Tongue (tissue), 1 donor: ENCODE measurements at regions not wholly inside any gene's neighbourhood (a gene's known extent, or its start where the extent isn't known, plus 50 kb on each side); places are given as distances from the start of the nearest gene placed in this dataset.
"Not testable (repeated sequence)": the region's sequence is repeated elsewhere in the genome, so short reads cannot be mapped to it uniquely, and the experiment has no call there.

Experiments
- DNase-seq: peaks from one replicate; pipeline ENCODE4 v3.0.0-alpha.2; 2015

- not testable (repeated sequence) for DNase-seq
These were observed 118.8 kb upstream of the PRICKLE1 start for GRCh38 chr12:42708374-42708773.

DNA sequence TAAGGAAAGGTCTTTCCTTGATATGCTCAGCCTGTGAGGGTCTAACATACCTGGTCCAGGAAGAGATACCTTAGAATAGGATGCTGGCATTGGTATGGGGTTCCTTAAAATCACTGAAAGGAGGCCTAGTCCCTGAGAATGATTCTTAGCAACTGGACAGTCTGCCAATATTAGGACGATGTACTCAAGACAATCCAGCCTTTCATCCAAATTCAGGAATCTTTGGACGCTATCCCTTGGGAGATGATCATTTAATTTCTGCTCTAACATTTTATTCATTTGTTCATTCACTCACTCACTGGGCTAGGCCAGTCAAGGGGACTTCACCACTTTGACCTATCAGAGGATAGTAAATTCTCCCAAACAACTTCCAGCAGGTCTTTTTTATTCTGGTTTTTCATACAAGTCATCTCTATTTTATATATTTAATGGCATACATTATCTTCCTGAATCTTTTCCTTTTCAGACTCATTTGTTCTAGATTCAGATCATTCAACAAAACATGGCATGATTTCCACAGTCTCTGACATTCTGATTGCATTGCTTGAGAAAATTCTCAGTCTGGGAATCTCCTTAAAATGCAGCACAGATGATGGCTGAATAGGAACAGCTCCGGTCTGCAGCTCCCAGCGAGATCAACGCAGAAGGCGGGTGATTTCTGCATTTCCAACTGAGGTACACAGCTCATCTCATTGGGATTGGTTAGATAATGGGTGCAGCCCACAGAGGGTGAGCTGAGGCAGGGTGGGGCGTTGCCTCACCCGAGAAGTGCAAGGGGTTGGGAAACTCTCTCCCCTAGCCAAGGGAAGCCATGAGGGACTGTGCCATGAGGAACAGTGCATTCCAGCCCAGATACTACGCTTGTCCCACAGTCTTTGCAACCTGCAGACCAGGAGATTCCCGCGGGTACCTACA is 118.0 kb upstream of the PRICKLE1 start:
- no peak for DNase-seq

- DNase-seq: no peak
These were observed 116.8 kb upstream of the PRICKLE1 start for GRCh38 chr12:42706321-42706720.

DNA sequence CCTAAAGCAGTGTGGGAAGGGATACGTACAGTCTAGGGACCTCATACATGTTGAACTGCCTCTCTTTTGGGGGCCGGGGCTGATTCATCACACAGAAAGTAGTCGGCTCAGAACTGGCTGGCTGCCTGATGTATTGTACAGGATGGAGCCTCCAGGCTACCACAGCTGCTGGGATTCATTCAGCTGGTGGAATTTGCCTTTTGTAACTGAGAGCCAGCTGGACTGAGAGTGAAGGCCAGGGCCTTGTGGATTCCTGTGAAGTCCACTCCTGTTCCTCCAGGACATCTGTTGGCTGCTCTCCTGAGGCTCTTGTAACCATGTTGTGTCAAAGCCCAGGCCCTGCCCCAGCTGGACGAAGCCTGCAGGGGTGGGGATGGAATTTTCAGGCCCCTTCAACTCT is 116.3 kb upstream of the PRICKLE1 start:
- peak; percentile 96 for DNase-seq

DNA sequence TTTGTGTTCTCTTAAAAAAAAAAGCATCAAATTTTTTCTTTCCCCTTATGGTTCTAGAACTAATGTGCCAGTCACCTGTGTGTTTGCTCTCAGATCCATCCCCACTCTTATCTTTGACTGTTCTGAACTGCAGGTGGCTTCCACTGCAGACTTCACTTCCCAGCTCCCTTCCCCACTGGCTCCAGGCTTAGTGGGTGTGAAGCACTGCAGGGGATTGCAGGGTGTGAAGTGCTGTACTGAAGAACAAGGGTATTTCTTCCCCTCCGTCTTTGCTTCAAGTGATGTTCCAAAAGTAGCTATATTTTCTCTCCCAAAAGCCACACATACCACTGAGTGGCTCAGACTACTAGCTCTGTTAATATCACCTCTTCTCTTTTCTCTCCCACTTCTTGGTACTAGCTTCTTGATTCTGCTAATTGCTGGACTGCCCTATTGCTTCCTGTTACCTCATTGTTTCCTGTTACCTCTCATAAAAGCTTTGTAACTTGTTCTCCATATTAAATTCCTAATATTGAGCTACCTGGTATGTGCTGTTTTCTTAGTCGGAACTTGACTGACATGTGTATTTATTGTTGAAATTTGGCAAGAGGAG is 115.4 kb upstream of the PRICKLE1 start:
- DNase-seq: no peak

GRCh38 chr12:42704340-42704739 is 114.8 kb upstream of the PRICKLE1 start:
- DNase-seq: no peak

GRCh38 chr12:42701084-42701483 is 111.5 kb upstream of the PRICKLE1 start:
- DNase-seq: no peak

DNA sequence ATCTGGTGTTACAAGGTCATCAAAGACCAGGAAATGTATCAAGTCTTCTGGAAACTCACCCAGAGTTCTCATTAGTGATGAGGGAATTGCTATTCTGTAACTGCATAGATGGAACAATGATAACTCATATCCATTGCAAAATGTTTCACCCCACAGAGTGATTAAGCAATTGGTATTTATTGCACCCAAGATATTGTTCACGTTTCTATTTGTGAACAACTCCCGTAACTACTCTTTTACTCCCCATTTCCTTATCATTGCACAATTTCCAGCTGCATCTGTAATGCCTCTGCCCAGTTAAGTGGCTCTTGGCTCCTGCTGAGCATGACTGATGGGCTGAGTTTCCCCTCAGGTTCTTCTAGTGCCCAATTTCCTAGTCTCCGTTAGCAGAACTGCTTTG is 108.7 kb upstream of the PRICKLE1 start:
- no peak for DNase-seq

- no peak for DNase-seq
These were observed 107.0 kb upstream of the PRICKLE1 start for GRCh38 chr12:42696406-42697149.

GRCh38 chr12:42695490-42695995 is 106.0 kb upstream of the PRICKLE1 start:
- no peak for DNase-seq

- no peak for DNase-seq
These were observed 103.2 kb upstream of the PRICKLE1 start for GRCh38 chr12:42692749-42693148.

DNA sequence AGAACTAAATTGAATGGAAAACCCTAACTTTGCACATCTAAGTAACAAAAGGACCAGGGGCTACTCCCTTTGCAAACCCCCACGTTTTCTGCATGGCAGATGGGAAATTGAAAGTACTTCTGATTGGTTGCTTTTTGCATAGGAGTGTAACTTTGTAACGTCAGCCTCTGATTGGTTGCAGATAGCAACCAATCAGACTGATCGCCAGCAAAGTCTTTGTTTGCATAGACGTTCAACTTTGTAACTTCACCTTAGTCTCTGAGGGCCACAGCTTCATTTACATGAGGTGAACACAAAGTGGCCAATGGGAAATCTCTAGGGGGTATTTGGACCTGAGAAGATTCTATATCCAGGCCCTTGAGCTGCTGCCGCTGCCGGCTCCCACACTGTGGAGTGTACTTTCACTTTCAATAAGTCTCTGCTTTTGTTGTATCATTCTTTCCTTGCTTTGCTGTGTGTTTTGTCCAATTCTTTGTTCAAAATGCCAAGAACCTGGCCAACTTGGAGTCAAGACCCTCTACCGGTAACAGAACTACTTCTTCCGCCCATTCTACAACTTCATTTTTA is 102.5 kb upstream of the PRICKLE1 start:
- no peak for DNase-seq

- DNase-seq: no peak
These were observed 100.7 kb upstream of the PRICKLE1 start for GRCh38 chr12:42690264-42690663.

- no peak for DNase-seq
These were observed 100.2 kb upstream of the PRICKLE1 start for GRCh38 chr12:42689699-42690098.

DNA sequence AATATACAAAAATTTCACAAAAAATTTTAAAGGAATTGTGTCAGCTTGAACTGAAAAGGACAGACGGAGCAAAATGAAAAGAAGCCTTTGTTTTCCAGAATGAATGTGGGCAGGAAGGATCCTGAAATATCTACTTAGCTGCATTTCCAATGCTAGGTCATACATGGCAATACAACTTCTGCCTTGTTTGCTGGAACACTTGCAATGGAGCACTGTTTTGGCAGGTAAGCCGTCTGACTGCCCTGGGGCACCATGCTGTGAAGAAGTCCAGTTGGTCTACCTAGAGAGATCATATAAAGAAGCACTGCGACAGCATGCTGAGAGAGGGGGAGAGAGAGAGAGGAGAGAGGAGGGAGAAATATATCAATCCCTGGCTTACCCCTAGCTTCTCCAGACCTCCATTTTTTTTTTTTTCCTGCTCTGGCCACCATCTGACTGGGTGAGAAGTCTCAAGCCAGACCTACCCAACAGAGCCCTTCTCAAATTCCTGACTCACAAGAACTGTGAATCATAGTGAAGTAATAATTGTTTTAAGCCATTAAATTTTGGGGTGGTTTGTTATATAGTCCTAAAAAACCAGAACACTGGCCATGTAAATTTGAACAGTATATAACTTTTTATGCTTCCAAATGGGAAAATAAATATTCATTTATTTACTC is 97.1 kb upstream of the PRICKLE1 start:
- DNase-seq: no peak

- no peak for DNase-seq
These were observed 95.2 kb upstream of the PRICKLE1 start for GRCh38 chr12:42684802-42685071.

GRCh38 chr12:42683933-42684801 is 94.6 kb upstream of the PRICKLE1 start:
- DNase-seq: no peak

DNA sequence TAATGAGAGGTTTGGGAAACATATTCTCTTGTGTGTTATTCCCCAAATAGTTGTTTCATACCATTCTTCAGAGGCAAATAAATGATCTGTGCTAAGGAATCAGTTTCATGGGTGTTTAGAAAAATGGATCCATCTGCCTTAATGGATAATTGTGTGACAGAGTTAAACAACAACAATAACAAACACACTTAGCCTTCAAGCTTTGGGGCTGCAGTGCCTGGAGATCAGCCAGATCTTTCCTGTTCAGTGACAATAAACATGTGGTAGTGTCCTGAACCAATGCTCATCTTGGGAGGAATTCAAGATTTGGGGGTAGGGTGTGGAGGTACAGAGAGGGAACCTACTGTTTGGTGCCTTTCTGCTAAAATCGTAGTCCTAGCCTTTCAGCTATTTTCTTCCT is 93.7 kb upstream of the PRICKLE1 start:
- DNase-seq: no peak

- DNase-seq: peak; percentile 76
These were observed 89.9 kb upstream of the PRICKLE1 start for GRCh38 chr12:42679466-42679865.

DNA sequence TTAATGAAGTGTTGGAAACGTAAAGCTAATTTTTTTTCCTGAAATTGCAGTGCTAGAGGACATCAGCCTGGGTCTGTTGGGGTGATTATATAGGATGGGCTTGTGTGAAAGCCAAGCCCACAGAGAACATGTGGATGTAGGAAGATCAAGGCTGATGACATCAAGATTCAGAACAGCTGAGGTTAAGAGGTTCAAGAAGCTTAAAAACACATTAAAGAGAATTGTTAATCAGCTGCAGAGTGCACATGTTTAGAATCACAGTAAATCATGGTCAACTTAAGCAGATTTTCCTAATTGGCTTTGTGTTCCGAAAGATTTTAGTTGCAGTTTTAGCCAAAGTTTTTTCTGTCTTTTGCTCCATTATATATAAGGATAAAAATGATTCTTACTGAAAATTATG is 87.9 kb upstream of the PRICKLE1 start:
- peak; percentile 61 for DNase-seq

DNA sequence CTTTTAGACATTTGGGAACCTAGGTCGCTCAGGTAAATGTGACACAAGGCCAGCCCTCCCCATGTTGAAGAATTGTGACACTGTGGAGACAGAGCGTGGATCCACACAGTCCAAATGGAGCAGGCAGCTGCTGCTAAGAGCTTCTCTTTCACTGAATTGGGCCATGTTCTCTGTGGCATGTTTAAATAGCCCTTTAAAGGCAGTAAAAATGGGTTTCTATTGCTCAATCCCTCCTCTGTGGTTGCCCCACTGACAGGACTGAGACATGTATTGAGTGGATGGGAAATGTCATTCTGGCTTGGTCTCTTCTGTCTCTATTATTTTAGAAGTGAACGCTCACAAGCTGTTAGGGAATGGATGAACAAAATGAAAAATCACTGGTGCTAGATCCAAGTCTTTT is 84.0 kb upstream of the PRICKLE1 start:
- no peak for DNase-seq
